ENCODE measurements at regions not wholly inside any gene's neighbourhood (a gene's known extent, or its start where the extent isn't known, plus 50 kb on each side); places are given as distances from the start of the nearest gene placed in this dataset.

- intact Hi-C loops (cut with micrococcal nuclease), result no loop called here
- H3K36me3 Mint-ChIP-seq, result no peaks in the 10 kb centered on the region
- H3K27me3 Mint-ChIP-seq (ENCODE audit: low read depth in 2 of 2), result no peaks in the 10 kb centered on the region
- peaks cover 3 to 7% of the 10 kb centered on the region in 2 donors for H3K9me3 Mint-ChIP-seq
- Histone ChIP-seq H3K4me1 (ENCODE audit: control insufficient read depth, insufficient read depth, low read length) (no peaks in the 10 kb centered on the region), H3K9me3 (ENCODE audit: control insufficient read depth, insufficient read depth, low read length) (no peaks in the 10 kb centered on the region), H3K36me3 (ENCODE audit: control insufficient read depth, insufficient read depth, low read length) (no peaks in the 10 kb centered on the region), H3K4me3 (ENCODE audit: low read length) (no peak overlapping the region), H3K27me3 (ENCODE audit: control insufficient read depth, insufficient read depth, low read length) (no peaks in the 10 kb centered on the region), H3K27ac (ENCODE audit: low read length) (no peak overlapping the region)
- H3K4me3 Mint-ChIP-seq, result no peak overlapping the region
- ATAC-seq (no peak), DNase-seq (no peak)
- TF ChIP-seq, protein P1, sequence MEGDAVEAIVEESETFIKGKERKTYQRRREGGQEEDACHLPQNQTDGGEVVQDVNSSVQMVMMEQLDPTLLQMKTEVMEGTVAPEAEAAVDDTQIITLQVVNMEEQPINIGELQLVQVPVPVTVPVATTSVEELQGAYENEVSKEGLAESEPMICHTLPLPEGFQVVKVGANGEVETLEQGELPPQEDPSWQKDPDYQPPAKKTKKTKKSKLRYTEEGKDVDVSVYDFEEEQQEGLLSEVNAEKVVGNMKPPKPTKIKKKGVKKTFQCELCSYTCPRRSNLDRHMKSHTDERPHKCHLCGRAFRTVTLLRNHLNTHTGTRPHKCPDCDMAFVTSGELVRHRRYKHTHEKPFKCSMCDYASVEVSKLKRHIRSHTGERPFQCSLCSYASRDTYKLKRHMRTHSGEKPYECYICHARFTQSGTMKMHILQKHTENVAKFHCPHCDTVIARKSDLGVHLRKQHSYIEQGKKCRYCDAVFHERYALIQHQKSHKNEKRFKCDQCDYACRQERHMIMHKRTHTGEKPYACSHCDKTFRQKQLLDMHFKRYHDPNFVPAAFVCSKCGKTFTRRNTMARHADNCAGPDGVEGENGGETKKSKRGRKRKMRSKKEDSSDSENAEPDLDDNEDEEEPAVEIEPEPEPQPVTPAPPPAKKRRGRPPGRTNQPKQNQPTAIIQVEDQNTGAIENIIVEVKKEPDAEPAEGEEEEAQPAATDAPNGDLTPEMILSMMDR (IDR thresholded peaks at IDR 0.05), result no peak
- no peak overlapping the region for H3K27ac Mint-ChIP-seq
- H3K4me1 Mint-ChIP-seq, result no peaks in the 10 kb centered on the region
- whole genome bisulfite sequencing (ENCODE audit: insufficient coverage), result 51% methylated on average over 5 of the region's 5 CpGs
Measured at GRCh38 chr16:13463619-13464018, 456.3 kb upstream of the ERCC4 start.

- Histone ChIP-seq H3K4me1 (ENCODE audit: control insufficient read depth, insufficient read depth, low read length) (no peaks in the 10 kb centered on the region), H3K9me3 (ENCODE audit: control insufficient read depth, insufficient read depth, low read length) (no peaks in the 10 kb centered on the region), H3K27me3 (ENCODE audit: control insufficient read depth, insufficient read depth, low read length) (no peaks in the 10 kb centered on the region), H3K27ac (ENCODE audit: low read length) (no peak overlapping the region), H3K36me3 (ENCODE audit: control insufficient read depth, insufficient read depth, low read length) (no peaks in the 10 kb centered on the region), H3K4me3 (ENCODE audit: low read length) (no peak overlapping the region)
- no CpG with 5 or more reads among the region's 4 CpGs for WGBS (ENCODE audit: insufficient coverage)
- Mint-ChIP-seq H3K27ac (no peak overlapping the region), H3K4me3 (no peak overlapping the region), H3K9me3 (peaks cover 5 to 11% of the 10 kb centered on the region in 2 donors), H3K27me3 (ENCODE audit: low read depth in 2 of 2) (no peaks in the 10 kb centered on the region), H3K36me3 (no peaks in the 10 kb centered on the region), H3K4me1 (no peaks in the 10 kb centered on the region)
- TF ChIP-seq, protein P1 (IDR thresholded peaks at IDR 0.05), result no peak
- DNase-seq, result no peak
- no peak for ATAC-seq
- intact Hi-C loops (cut with micrococcal nuclease), result no loop called here
Measured at GRCh38 chr16:13471036-13471435, 448.9 kb upstream of the ERCC4 start.

- Histone ChIP-seq H3K4me3 (ENCODE audit: low read length) (no peak overlapping the region), H3K9me3 (ENCODE audit: control insufficient read depth, insufficient read depth, low read length) (no peaks in the 10 kb centered on the region), H3K4me1 (ENCODE audit: control insufficient read depth, insufficient read depth, low read length) (no peaks in the 10 kb centered on the region), H3K36me3 (ENCODE audit: control insufficient read depth, insufficient read depth, low read length) (no peaks in the 10 kb centered on the region), H3K27ac (ENCODE audit: low read length) (no peak overlapping the region), H3K27me3 (ENCODE audit: control insufficient read depth, insufficient read depth, low read length) (no peaks in the 10 kb centered on the region)
- no peak overlapping the region for H3K4me3 Mint-ChIP-seq
- no peaks in the 10 kb centered on the region for H3K36me3 Mint-ChIP-seq
- no peaks in the 10 kb centered on the region for H3K27me3 Mint-ChIP-seq (ENCODE audit: low read depth in 2 of 2)
- no peaks in the 10 kb centered on the region for H3K4me1 Mint-ChIP-seq
- intact Hi-C loops (cut with micrococcal nuclease), result no loop called here
- ATAC-seq, result no peak
- peaks cover 3% of the 10 kb centered on the region in 2 donors for H3K9me3 Mint-ChIP-seq
- WGBS (ENCODE audit: insufficient coverage), result 88% methylated on average over 4 of the region's 4 CpGs
- DNase-seq, result no peak
- no peak overlapping the region for H3K27ac Mint-ChIP-seq
- TF ChIP-seq, protein P1 (IDR thresholded peaks at IDR 0.05), result no peak
Measured at GRCh38 chr16:13478991-13479390, 441.0 kb upstream of the ERCC4 start.

- Mint-ChIP-seq H3K4me1 (no peaks in the 10 kb centered on the region), H3K36me3 (no peaks in the 10 kb centered on the region), H3K9me3 (peaks cover 3% of the 10 kb centered on the region in 2 donors), H3K27ac (no peak overlapping the region), H3K4me3 (no peak overlapping the region), H3K27me3 (ENCODE audit: low read depth in 2 of 2) (no peaks in the 10 kb centered on the region)
- Histone ChIP-seq H3K4me1 (ENCODE audit: control insufficient read depth, insufficient read depth, low read length) (no peaks in the 10 kb centered on the region), H3K27me3 (ENCODE audit: control insufficient read depth, insufficient read depth, low read length) (no peaks in the 10 kb centered on the region), H3K36me3 (ENCODE audit: control insufficient read depth, insufficient read depth, low read length) (no peaks in the 10 kb centered on the region), H3K9me3 (ENCODE audit: control insufficient read depth, insufficient read depth, low read length) (no peaks in the 10 kb centered on the region), H3K4me3 (ENCODE audit: low read length) (no peak overlapping the region), H3K27ac (ENCODE audit: low read length) (no peak overlapping the region)
- ATAC-seq (no peak), DNase-seq (no peak)
- intact Hi-C loops (cut with micrococcal nuclease), result no loop called here
- 88% methylated on average over 7 of the region's 7 CpGs for WGBS (ENCODE audit: insufficient coverage)
- TF ChIP-seq, protein P1 (IDR thresholded peaks at IDR 0.05), result no peak
Measured at GRCh38 chr16:13479549-13479948, 440.4 kb upstream of the ERCC4 start.

All from natural killer cell (primary cell).